ENCODE measurements at regions not wholly inside any gene's neighbourhood (a gene's known extent, or its start where the extent isn't known, plus 50 kb on each side); places are given as distances from the start of the nearest gene placed in this dataset.

GRCh38 chr7:26451997-26452396 lies 160.3 kb downstream of the SNX10 start:
- Histone ChIP-seq H3K27me3 (ENCODE audit: control insufficient read depth in 3 of 3, insufficient read depth in 3 of 3, low read length in 3 of 3) (no peaks in the 10 kb centered on the region), H3K27ac (ENCODE audit: low read depth in 1 of 3, low read length in 2 of 3) (no peak overlapping the region), H3K36me3 (ENCODE audit: control insufficient read depth in 3 of 3, insufficient read depth in 2 of 3, low read depth in 1 of 3, low read length in 3 of 3) (no peaks in the 10 kb centered on the region), H3K4me3 (ENCODE audit: low read depth in 1 of 3, low read length in 3 of 3) (no peak overlapping the region), H3K4me1 (ENCODE audit: control insufficient read depth in 3 of 3, insufficient read depth in 2 of 3, low read depth in 1 of 3, low read length in 2 of 3) (no peaks in the 10 kb centered on the region), H3K9me3 (ENCODE audit: control insufficient read depth in 2 of 2, insufficient read depth in 1 of 2, low read depth in 1 of 2, low read length in 1 of 2) (no peaks in the 10 kb centered on the region)
- 57 to 74% (median 61%) methylated on average over 3 of the region's 3 CpGs for WGBS, 3 donors
- no peak for DNase-seq
- no peak for FAIRE-seq

GRCh38 chr7:26454180-26454579 lies 162.5 kb downstream of the SNX10 start:
- DNase-seq (no peak), FAIRE-seq (no peak)
- Histone ChIP-seq H3K9me3 (ENCODE audit: control insufficient read depth in 2 of 2, insufficient read depth in 1 of 2, low read depth in 1 of 2, low read length in 1 of 2) (no peaks in the 10 kb centered on the region), H3K36me3 (ENCODE audit: control insufficient read depth in 3 of 3, insufficient read depth in 2 of 3, low read depth in 1 of 3, low read length in 3 of 3) (no peaks in the 10 kb centered on the region), H3K27me3 (ENCODE audit: control insufficient read depth in 3 of 3, insufficient read depth in 3 of 3, low read length in 3 of 3) (no peaks in the 10 kb centered on the region), H3K4me3 (ENCODE audit: low read depth in 1 of 3, low read length in 3 of 3) (no peak overlapping the region), H3K4me1 (ENCODE audit: control insufficient read depth in 3 of 3, insufficient read depth in 2 of 3, low read depth in 1 of 3, low read length in 2 of 3) (no peaks in the 10 kb centered on the region), H3K27ac (ENCODE audit: low read depth in 1 of 3, low read length in 2 of 3) (no peak overlapping the region)
- WGBS, 3 donors, result 70 to 88% (median 82%) methylated on average over 3 of the region's 3 CpGs

- H3K9me3 ChIP-seq (ENCODE audit: control insufficient read depth in 2 of 2, insufficient read depth in 1 of 2, low read depth in 1 of 2, low read length in 1 of 2), result no peaks in the 10 kb centered on the region
- DNase-seq (no peak), FAIRE-seq (no peak)
- WGBS, 3 donors, result 71 to 78% (median 77%) methylated on average over 7 of the region's 7 CpGs
- H3K36me3 ChIP-seq (ENCODE audit: control insufficient read depth in 3 of 3, insufficient read depth in 2 of 3, low read depth in 1 of 3, low read length in 3 of 3), result no peaks in the 10 kb centered on the region
- no peaks in the 10 kb centered on the region for H3K27me3 ChIP-seq (ENCODE audit: control insufficient read depth in 3 of 3, insufficient read depth in 3 of 3, low read length in 3 of 3)
- H3K27ac ChIP-seq (ENCODE audit: low read depth in 1 of 3, low read length in 2 of 3), result no peak overlapping the region
- H3K4me1 ChIP-seq (ENCODE audit: control insufficient read depth in 3 of 3, insufficient read depth in 2 of 3, low read depth in 1 of 3, low read length in 2 of 3), result peaks cover 0 to 5% (median 0%) of the 10 kb centered on the region in 3 donors
- no peak overlapping the region for H3K4me3 ChIP-seq (ENCODE audit: low read depth in 1 of 3, low read length in 3 of 3)
Measured at GRCh38 chr7:26457696-26458327, 166.2 kb downstream of the SNX10 start.

- DNase-seq (no peak), FAIRE-seq (no peak)
- H3K9me3 ChIP-seq (ENCODE audit: control insufficient read depth in 2 of 2, insufficient read depth in 1 of 2, low read depth in 1 of 2, low read length in 1 of 2), result no peaks in the 10 kb centered on the region
- no peak overlapping the region for H3K27ac ChIP-seq (ENCODE audit: low read depth in 1 of 3, low read length in 2 of 3)
- H3K4me3 ChIP-seq (ENCODE audit: low read depth in 1 of 3, low read length in 3 of 3), result no peak overlapping the region
- H3K36me3 ChIP-seq (ENCODE audit: control insufficient read depth in 3 of 3, insufficient read depth in 2 of 3, low read depth in 1 of 3, low read length in 3 of 3), result no peaks in the 10 kb centered on the region
- H3K4me1 ChIP-seq (ENCODE audit: control insufficient read depth in 3 of 3, insufficient read depth in 2 of 3, low read depth in 1 of 3, low read length in 2 of 3), result peaks cover 0 to 5% (median 0%) of the 10 kb centered on the region in 3 donors
- H3K27me3 ChIP-seq (ENCODE audit: control insufficient read depth in 3 of 3, insufficient read depth in 3 of 3, low read length in 3 of 3), result no peaks in the 10 kb centered on the region
- 83 to 88% (median 85%) methylated on average over 6 of the region's 6 CpGs for WGBS, 3 donors
Measured at GRCh38 chr7:26458466-26459145, 166.9 kb downstream of the SNX10 start.

GRCh38 chr7:26459540-26460193 lies 168.0 kb downstream of the SNX10 start:
- H3K4me1 ChIP-seq (ENCODE audit: control insufficient read depth in 3 of 3, insufficient read depth in 2 of 3, low read depth in 1 of 3, low read length in 2 of 3), result peaks cover 0 to 5% (median 0%) of the 10 kb centered on the region in 3 donors
- H3K27ac ChIP-seq (ENCODE audit: low read depth in 1 of 3, low read length in 2 of 3), result no peak overlapping the region
- DNase-seq (no peak), FAIRE-seq (no peak)
- no peaks in the 10 kb centered on the region for H3K9me3 ChIP-seq (ENCODE audit: control insufficient read depth in 2 of 2, insufficient read depth in 1 of 2, low read depth in 1 of 2, low read length in 1 of 2)
- no peaks in the 10 kb centered on the region for H3K27me3 ChIP-seq (ENCODE audit: control insufficient read depth in 3 of 3, insufficient read depth in 3 of 3, low read length in 3 of 3)
- no peaks in the 10 kb centered on the region for H3K36me3 ChIP-seq (ENCODE audit: control insufficient read depth in 3 of 3, insufficient read depth in 2 of 3, low read depth in 1 of 3, low read length in 3 of 3)
- no peak overlapping the region for H3K4me3 ChIP-seq (ENCODE audit: low read depth in 1 of 3, low read length in 3 of 3)
- WGBS, 3 donors, result 62 to 79% (median 77%) methylated on average over 5 of the region's 5 CpGs

- WGBS, 3 donors, result 54 to 71% (median 57%) methylated on average over 4 of the region's 4 CpGs
- Histone ChIP-seq H3K27me3 (ENCODE audit: control insufficient read depth in 3 of 3, insufficient read depth in 3 of 3, low read length in 3 of 3) (no peaks in the 10 kb centered on the region), H3K9me3 (ENCODE audit: control insufficient read depth in 2 of 2, insufficient read depth in 1 of 2, low read depth in 1 of 2, low read length in 1 of 2) (no peaks in the 10 kb centered on the region), H3K4me1 (ENCODE audit: control insufficient read depth in 3 of 3, insufficient read depth in 2 of 3, low read depth in 1 of 3, low read length in 2 of 3) (peaks cover 0 to 5% (median 0%) of the 10 kb centered on the region in 3 donors), H3K36me3 (ENCODE audit: control insufficient read depth in 3 of 3, insufficient read depth in 2 of 3, low read depth in 1 of 3, low read length in 3 of 3) (no peaks in the 10 kb centered on the region), H3K4me3 (ENCODE audit: low read depth in 1 of 3, low read length in 3 of 3) (no peak overlapping the region), H3K27ac (ENCODE audit: low read depth in 1 of 3, low read length in 2 of 3) (peak overlapping the region in 1 of 3 donors; percentile 12)
- no peak for FAIRE-seq
- DNase-seq, result peak; percentile 8 to 39
Measured at GRCh38 chr7:26460351-26461085, 168.9 kb downstream of the SNX10 start.

- WGBS, 3 donors, result 84 to 94% (median 92%) methylated on average over 7 of the region's 7 CpGs
- peaks cover 0 to 5% (median 0%) of the 10 kb centered on the region in 3 donors for H3K4me1 ChIP-seq (ENCODE audit: control insufficient read depth in 3 of 3, insufficient read depth in 2 of 3, low read depth in 1 of 3, low read length in 2 of 3)
- no peaks in the 10 kb centered on the region for H3K36me3 ChIP-seq (ENCODE audit: control insufficient read depth in 3 of 3, insufficient read depth in 2 of 3, low read depth in 1 of 3, low read length in 3 of 3)
- DNase-seq, result no peak
- no peaks in the 10 kb centered on the region for H3K9me3 ChIP-seq (ENCODE audit: control insufficient read depth in 2 of 2, insufficient read depth in 1 of 2, low read depth in 1 of 2, low read length in 1 of 2)
- H3K27me3 ChIP-seq (ENCODE audit: control insufficient read depth in 3 of 3, insufficient read depth in 3 of 3, low read length in 3 of 3), result no peaks in the 10 kb centered on the region
- H3K27ac ChIP-seq (ENCODE audit: low read depth in 1 of 3, low read length in 2 of 3), result no peak overlapping the region
- no peak for FAIRE-seq
- H3K4me3 ChIP-seq (ENCODE audit: low read depth in 1 of 3, low read length in 3 of 3), result no peak overlapping the region
Measured at GRCh38 chr7:26461518-26461917, 169.9 kb downstream of the SNX10 start.

GRCh38 chr7:26466007-26466406 lies 174.3 kb downstream of the SNX10 start:
- Histone ChIP-seq H3K36me3 (ENCODE audit: control insufficient read depth in 3 of 3, insufficient read depth in 2 of 3, low read depth in 1 of 3, low read length in 3 of 3) (no peaks in the 10 kb centered on the region), H3K4me1 (ENCODE audit: control insufficient read depth in 3 of 3, insufficient read depth in 2 of 3, low read depth in 1 of 3, low read length in 2 of 3) (no peaks in the 10 kb centered on the region), H3K27me3 (ENCODE audit: control insufficient read depth in 3 of 3, insufficient read depth in 3 of 3, low read length in 3 of 3) (no peaks in the 10 kb centered on the region), H3K4me3 (ENCODE audit: low read depth in 1 of 3, low read length in 3 of 3) (no peak overlapping the region), H3K9me3 (ENCODE audit: control insufficient read depth in 2 of 2, insufficient read depth in 1 of 2, low read depth in 1 of 2, low read length in 1 of 2) (no peaks in the 10 kb centered on the region), H3K27ac (ENCODE audit: low read depth in 1 of 3, low read length in 2 of 3) (no peak overlapping the region)
- 65 to 82% (median 71%) methylated on average over 6 of the region's 6 CpGs for WGBS, 3 donors
- peak in 1 of 2 donors; percentile 8 for DNase-seq
- FAIRE-seq, result no peak

Data from small intestine (tissue), 7 donors.